ENCODE measurements at regions not wholly inside any gene's neighbourhood (a gene's known extent, or its start where the extent isn't known, plus 50 kb on each side); places are given as distances from the start of the nearest gene placed in this dataset.

DNA sequence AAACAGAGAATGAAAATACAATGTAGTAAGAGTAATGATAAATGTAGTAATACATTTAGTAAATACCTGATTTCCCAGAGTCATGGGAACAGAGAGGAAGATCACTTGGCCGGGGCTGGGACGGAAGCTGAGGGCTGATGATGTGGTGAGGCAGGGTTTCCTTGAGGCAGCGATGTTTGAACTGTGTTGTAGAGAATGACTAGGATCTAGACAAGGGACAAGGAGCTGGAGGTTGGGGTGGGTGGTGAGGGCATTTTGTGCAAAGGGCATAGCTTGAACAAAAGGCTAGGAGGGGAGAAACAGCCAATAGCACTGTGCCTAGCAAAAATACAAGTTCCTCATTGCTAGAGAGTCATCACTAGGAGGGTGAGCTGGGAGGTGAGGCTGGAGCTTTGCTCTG is 64.3 kb upstream of the RAPGEF2 start:
- Histone ChIP-seq H3K27ac (ENCODE audit: low read depth, low read length) (no peak overlapping the region), H3K4me1 (ENCODE audit: insufficient read depth, low read length) (peaks cover 23% of the 10 kb centered on the region), H3K27me3 (ENCODE audit: insufficient read depth, low read length) (no peaks in the 10 kb centered on the region), H3K4me3 (ENCODE audit: low read length) (no peak overlapping the region), H3K9ac (ENCODE audit: low read depth, low read length) (no peak overlapping the region), H3K9me3 (ENCODE audit: insufficient read depth, low read depth, low read length) (no peaks in the 10 kb centered on the region), H3K36me3 (ENCODE audit: insufficient read depth, low read length) (no peaks in the 10 kb centered on the region)
- WGBS, result 96% methylated on average over 3 of the region's 3 CpGs

DNA sequence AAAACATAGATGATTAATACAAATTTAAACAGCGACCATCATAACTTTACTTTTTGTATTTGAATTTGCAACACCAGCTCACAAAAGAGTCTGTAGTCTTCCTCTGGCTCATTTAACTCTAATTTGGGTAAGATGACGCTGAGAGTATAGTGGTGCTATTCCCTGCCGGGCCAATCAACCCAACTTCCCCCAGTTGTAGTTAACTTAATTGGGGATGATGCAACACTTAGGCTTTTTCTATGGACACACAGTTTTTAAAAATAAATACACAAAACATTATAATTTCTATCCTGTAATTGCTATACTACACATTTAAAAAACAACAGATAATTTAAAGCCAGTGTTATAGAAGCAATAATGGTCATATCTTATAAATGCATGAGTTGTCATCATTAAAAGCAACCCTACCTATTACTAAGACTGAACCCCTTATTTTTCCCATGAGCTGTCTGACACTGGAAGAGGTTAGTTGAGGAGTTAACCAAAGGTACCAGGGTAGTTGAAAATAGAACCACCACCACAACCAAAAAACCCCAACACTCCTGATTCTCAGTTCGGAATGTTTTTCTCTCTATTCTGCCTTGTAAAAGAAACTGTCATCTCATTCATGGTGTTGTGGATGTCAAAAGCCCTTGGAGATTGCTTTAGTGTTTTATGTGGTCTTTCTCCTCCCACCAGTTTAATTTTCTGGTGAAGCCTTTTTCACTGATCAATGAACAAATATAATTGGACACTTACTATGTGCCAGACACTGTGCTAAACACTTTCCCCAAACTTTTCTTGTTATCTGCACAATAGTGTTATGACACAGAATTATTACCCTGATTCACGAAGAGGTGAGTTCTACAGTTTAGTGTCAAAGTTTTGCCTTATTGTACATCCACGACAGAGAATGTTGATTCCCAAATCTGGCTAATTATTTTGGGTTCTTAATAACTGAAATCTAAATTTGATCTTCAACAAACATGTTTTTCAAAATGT is 61.5 kb upstream of the RAPGEF2 start:
- 90% methylated on average over 4 of the region's 6 CpGs for WGBS
- no peaks in the 10 kb centered on the region for H3K27me3 ChIP-seq (ENCODE audit: insufficient read depth, low read length)

DNA sequence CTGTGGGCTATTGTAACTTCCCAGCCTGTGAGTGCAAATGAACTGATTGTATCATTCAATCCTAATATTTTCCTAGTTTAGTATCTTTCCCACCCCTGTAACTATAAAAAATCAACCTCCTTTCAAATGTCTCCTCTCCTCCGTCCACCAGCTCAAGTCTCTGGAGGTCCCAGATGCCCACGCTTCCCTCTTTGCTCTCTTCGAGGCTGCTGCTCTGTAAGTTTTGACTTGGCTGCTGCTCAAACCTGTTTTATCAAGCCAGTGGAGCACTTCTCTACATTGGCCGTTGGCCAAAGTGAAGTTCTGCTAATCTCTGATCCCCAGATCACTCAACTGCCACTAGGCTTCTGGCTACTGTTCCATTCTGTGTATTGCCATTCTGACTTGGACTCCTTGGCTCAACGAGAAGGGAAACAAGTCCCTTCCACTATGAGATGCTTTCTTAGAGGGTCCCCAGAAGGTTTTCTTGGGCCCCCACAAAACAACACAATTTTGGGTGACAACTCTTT is 60.7 kb upstream of the RAPGEF2 start:
- 92% methylated on average over 5 of the region's 5 CpGs for WGBS
- H3K27me3 ChIP-seq (ENCODE audit: insufficient read depth, low read length), result no peaks in the 10 kb centered on the region
- no peak overlapping the region for H3K4me3 ChIP-seq (ENCODE audit: low read length)
- no peak overlapping the region for H3K9ac ChIP-seq (ENCODE audit: low read depth, low read length)
- H3K4me1 ChIP-seq (ENCODE audit: insufficient read depth, low read length), result peaks cover 17% of the 10 kb centered on the region
- no peak overlapping the region for H3K27ac ChIP-seq (ENCODE audit: low read depth, low read length)
- H3K36me3 ChIP-seq (ENCODE audit: insufficient read depth, low read length), result no peaks in the 10 kb centered on the region
- H3K9me3 ChIP-seq (ENCODE audit: insufficient read depth, low read depth, low read length), result no peaks in the 10 kb centered on the region

More for the DNA sequence above, 61.5 kb upstream of the RAPGEF2 start:
- H3K36me3 ChIP-seq (ENCODE audit: insufficient read depth, low read length), result no peaks in the 10 kb centered on the region
- H3K4me1 ChIP-seq (ENCODE audit: insufficient read depth, low read length), result peaks cover 25% of the 10 kb centered on the region
- H3K4me3 ChIP-seq (ENCODE audit: low read length), result no peak overlapping the region
- H3K9me3 ChIP-seq (ENCODE audit: insufficient read depth, low read depth, low read length), result no peaks in the 10 kb centered on the region
- no peak overlapping the region for H3K9ac ChIP-seq (ENCODE audit: low read depth, low read length)
- H3K27ac ChIP-seq (ENCODE audit: low read depth, low read length), result no peak overlapping the region

DNA sequence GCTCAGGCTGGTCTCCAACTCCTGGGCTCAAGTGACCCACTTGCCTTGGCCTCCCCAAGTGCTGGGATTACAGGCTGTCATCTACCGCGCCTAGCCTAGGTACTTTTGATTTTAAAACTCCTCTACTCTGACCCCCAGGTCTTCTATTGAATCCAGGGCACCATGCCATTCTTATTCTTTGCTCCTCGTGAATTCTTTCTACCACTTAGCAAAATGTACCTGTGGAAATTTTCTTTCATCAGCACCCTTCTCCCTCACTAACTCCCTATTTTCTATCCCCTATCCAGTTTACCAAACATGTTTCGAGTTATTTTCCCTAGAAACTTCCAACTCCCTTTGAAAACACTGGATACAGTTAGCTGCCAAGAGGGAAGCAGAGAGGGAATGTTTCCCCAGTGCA is 60.0 kb upstream of the RAPGEF2 start:
- H3K27ac ChIP-seq (ENCODE audit: low read depth, low read length), result no peak overlapping the region
- no peaks in the 10 kb centered on the region for H3K9me3 ChIP-seq (ENCODE audit: insufficient read depth, low read depth, low read length)
- H3K9ac ChIP-seq (ENCODE audit: low read depth, low read length), result no peak overlapping the region
- H3K27me3 ChIP-seq (ENCODE audit: insufficient read depth, low read length), result no peaks in the 10 kb centered on the region
- no peak overlapping the region for H3K4me3 ChIP-seq (ENCODE audit: low read length)
- no peaks in the 10 kb centered on the region for H3K36me3 ChIP-seq (ENCODE audit: insufficient read depth, low read length)
- 95% methylated on average over 4 of the region's 4 CpGs for WGBS
- H3K4me1 ChIP-seq (ENCODE audit: insufficient read depth, low read length), result peaks cover 14% of the 10 kb centered on the region

DNA sequence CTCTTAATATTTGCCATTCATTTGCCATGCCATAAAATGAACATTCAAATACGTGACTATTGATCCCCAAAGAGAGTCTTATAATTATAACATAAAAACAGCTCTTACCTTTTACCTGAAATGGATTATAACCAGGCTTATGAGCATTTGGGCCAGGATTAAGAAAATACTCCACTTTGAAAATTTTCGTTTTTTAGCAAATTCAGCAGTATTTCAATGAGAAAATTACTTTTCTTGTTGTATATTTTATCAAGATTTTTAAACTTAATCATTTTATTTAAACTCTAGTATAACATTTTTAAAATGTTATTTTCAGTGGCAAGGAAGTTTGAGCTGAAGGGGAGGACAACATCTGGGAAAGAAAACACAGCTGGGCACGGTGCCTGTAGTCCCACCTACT is 59.0 kb upstream of the RAPGEF2 start:
- H3K27me3 ChIP-seq (ENCODE audit: insufficient read depth, low read length), result no peaks in the 10 kb centered on the region
- H3K4me1 ChIP-seq (ENCODE audit: insufficient read depth, low read length), result peaks cover 14% of the 10 kb centered on the region
- H3K4me3 ChIP-seq (ENCODE audit: low read length), result no peak overlapping the region
- no peak overlapping the region for H3K27ac ChIP-seq (ENCODE audit: low read depth, low read length)
- H3K9me3 ChIP-seq (ENCODE audit: insufficient read depth, low read depth, low read length), result no peaks in the 10 kb centered on the region
- no peak overlapping the region for H3K9ac ChIP-seq (ENCODE audit: low read depth, low read length)
- H3K36me3 ChIP-seq (ENCODE audit: insufficient read depth, low read length), result no peaks in the 10 kb centered on the region
- WGBS, result 97% methylated on average over 2 of the region's 3 CpGs

DNA sequence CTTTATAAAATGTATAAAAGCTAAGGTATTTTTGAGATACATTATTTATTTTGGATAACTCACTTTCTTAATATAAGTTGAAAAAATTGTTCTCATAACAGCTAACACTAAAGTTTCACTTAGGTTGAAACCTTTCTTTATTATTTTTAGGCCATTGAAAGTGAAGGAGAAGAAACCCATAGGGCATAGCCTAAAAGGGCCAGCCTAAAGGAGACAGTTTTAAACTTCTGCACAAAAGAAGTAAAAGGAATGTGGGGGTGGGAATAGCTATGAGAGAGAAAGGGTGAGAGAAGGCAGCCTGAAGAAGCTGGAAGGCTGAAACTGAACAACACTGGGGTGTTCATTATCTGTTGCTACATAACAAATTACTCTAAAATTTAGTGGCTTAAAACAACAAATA is 57.6 kb upstream of the RAPGEF2 start:
- no peak overlapping the region for H3K4me3 ChIP-seq (ENCODE audit: low read length)
- peaks cover 14% of the 10 kb centered on the region for H3K4me1 ChIP-seq (ENCODE audit: insufficient read depth, low read length)
- no peak overlapping the region for H3K9ac ChIP-seq (ENCODE audit: low read depth, low read length)
- no peaks in the 10 kb centered on the region for H3K36me3 ChIP-seq (ENCODE audit: insufficient read depth, low read length)
- no peak overlapping the region for H3K27ac ChIP-seq (ENCODE audit: low read depth, low read length)
- no peaks in the 10 kb centered on the region for H3K9me3 ChIP-seq (ENCODE audit: insufficient read depth, low read depth, low read length)
- H3K27me3 ChIP-seq (ENCODE audit: insufficient read depth, low read length), result no peaks in the 10 kb centered on the region

DNA sequence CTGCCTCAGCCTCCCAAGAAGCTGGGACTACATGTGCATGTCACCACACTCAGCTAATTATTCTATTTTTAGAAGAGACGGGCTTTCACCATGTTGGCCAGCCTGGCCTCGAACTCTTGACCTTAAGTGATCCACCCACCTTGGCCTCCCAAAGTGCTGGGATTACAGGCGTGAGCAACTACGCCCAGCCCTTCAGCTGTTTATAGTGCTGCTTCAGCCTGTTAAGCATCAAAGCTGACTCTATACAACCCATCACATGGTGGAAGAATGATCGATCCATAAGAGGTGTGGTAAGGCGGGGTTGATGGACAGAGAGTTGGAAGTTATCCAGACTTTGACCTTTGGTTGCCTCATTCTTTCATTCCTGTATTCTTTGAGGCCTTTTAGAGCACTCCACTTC is 56.2 kb upstream of the RAPGEF2 start:
- H3K4me1 ChIP-seq (ENCODE audit: insufficient read depth, low read length), result peaks cover 12% of the 10 kb centered on the region
- H3K9me3 ChIP-seq (ENCODE audit: insufficient read depth, low read depth, low read length), result no peaks in the 10 kb centered on the region
- H3K4me3 ChIP-seq (ENCODE audit: low read length), result no peak overlapping the region
- no peaks in the 10 kb centered on the region for H3K27me3 ChIP-seq (ENCODE audit: insufficient read depth, low read length)
- no peak overlapping the region for H3K9ac ChIP-seq (ENCODE audit: low read depth, low read length)
- 94% methylated on average over 6 of the region's 6 CpGs for WGBS
- H3K27ac ChIP-seq (ENCODE audit: low read depth, low read length), result no peak overlapping the region
- H3K36me3 ChIP-seq (ENCODE audit: insufficient read depth, low read length), result no peaks in the 10 kb centered on the region

DNA sequence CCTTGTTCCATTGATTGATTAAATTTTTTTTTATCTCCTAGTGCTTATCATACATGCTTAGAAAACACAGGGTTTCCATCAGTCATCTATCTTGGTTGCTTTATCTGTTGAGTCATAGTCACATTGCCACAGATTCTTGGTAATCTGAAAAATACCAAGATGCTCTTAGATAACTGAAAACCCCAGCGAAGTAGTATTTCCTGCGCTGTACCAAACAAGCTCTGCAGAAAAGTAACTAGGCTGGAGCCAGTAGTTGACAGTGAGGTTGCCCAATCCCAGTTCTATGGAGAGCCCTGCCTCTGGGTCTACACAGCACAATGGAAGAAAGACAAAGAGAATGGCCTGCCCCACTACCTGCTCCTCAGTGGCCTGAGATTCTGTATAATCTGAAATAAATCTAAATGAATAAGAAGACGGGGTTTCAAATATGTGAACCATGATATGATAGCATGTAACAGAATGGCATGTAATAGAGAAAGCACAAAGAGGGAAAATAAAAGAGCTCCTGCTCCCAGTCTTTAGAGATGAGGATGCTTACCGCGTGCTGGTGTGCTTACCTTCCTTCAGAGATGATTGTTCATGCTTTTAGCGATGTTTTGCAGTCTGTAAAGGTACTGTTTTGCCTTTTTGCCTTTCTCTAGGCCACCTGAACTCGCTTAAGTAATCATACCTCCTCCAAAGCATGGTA is 55.3 kb upstream of the RAPGEF2 start:
- 92% methylated on average over 7 of the region's 7 CpGs for WGBS
- Histone ChIP-seq H3K4me1 (ENCODE audit: insufficient read depth, low read length) (peaks cover 18% of the 10 kb centered on the region), H3K9me3 (ENCODE audit: insufficient read depth, low read depth, low read length) (no peaks in the 10 kb centered on the region), H3K27me3 (ENCODE audit: insufficient read depth, low read length) (no peaks in the 10 kb centered on the region), H3K9ac (ENCODE audit: low read depth, low read length) (no peak overlapping the region), H3K36me3 (ENCODE audit: insufficient read depth, low read length) (no peaks in the 10 kb centered on the region), H3K27ac (ENCODE audit: low read depth, low read length) (no peak overlapping the region), H3K4me3 (ENCODE audit: low read length) (no peak overlapping the region)

DNA sequence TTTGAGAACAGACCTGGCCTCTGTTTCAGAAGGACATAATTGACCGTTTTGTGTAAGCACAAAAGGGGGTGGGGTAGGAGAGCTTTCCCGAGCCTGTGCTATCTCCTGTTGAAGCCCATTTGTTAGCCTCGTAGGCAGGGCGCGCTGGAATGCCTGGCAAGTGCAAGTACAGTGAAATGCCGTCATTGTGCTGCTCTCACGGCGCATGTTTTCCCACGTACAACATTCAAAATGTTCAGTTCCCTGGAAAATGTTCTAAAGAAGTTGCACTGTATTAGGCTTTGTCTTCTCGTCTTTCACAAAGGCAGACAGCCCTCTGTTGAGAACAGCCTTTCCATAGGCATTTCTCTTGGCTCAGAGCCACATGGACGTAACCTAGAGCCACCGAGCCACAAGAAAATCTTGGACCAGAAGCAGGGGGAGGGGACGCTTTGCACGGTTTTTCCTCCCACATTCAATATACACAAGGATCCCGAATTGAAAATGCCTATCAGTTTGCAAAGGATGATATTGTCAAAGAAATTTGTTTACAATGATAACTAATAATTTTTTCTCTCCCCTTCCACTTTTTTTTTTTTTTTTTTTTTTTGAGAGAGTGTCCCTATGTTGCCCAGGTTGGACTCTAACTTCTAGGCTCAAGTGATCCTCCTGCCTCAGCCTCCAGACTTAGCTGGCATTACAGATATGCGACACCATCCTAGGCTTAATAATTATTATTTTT is 54.6 kb upstream of the RAPGEF2 start:
- WGBS, result 74% methylated on average over 12 of the region's 16 CpGs
- H3K9ac ChIP-seq (ENCODE audit: low read depth, low read length), result no peak overlapping the region
- no peaks in the 10 kb centered on the region for H3K27me3 ChIP-seq (ENCODE audit: insufficient read depth, low read length)
- H3K4me3 ChIP-seq (ENCODE audit: low read length), result no peak overlapping the region
- H3K9me3 ChIP-seq (ENCODE audit: insufficient read depth, low read depth, low read length), result no peaks in the 10 kb centered on the region
- H3K4me1 ChIP-seq (ENCODE audit: insufficient read depth, low read length), result peaks cover 18% of the 10 kb centered on the region
- no peak overlapping the region for H3K27ac ChIP-seq (ENCODE audit: low read depth, low read length)
- H3K36me3 ChIP-seq (ENCODE audit: insufficient read depth, low read length), result no peaks in the 10 kb centered on the region

DNA sequence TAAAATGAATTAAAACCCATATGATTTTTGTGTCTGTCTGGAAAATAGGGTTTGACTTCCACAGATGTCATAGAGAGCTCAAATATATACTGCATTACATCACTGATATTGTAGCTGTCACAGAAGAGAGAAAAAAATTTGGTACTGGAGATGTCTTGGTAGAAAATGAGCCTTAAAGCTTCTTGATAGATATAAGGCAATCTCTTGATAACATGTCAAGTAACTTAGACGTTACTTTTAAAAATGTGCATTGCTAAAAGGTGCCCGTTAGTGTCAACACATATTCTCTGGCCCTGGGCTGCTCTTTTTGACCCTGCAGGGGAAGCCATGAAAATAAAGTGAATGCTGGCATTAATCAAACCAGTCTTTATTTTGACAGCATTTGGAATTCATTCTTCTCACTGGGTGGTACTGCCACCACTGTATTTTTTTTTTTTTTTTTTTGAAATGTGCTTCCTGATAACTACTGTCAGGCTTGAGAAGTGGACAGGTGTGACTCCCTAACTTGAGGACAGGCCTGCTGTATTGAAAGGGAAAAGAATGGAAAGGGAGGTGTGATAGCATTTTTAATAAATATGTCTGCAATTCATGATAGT is 53.0 kb upstream of the RAPGEF2 start:
- no peak overlapping the region for H3K4me3 ChIP-seq (ENCODE audit: low read length)
- peaks cover 20% of the 10 kb centered on the region for H3K4me1 ChIP-seq (ENCODE audit: insufficient read depth, low read length)
- WGBS, result 84% methylated on average over 2 of the region's 2 CpGs
- no peaks in the 10 kb centered on the region for H3K9me3 ChIP-seq (ENCODE audit: insufficient read depth, low read depth, low read length)
- no peaks in the 10 kb centered on the region for H3K36me3 ChIP-seq (ENCODE audit: insufficient read depth, low read length)
- H3K9ac ChIP-seq (ENCODE audit: low read depth, low read length), result no peak overlapping the region
- H3K27ac ChIP-seq (ENCODE audit: low read depth, low read length), result no peak overlapping the region
- H3K27me3 ChIP-seq (ENCODE audit: insufficient read depth, low read length), result no peaks in the 10 kb centered on the region
